ENCODE measurements at regions not wholly inside any gene's neighbourhood (a gene's known extent, or its start where the extent isn't known, plus 50 kb on each side); places are given as distances from the start of the nearest gene placed in this dataset.
"Not testable (repeated sequence)": the region's sequence is repeated elsewhere in the genome, so short reads cannot be mapped to it uniquely, and the experiment has no call there.

GRCh38 chr1:147348592-147348991, 106.1 kb downstream of the CHD1L start:
- POLR2A ChIA-PET, H3K27ac Mint-ChIP-seq, H3K36me3 Mint-ChIP-seq, H3K4me3 Mint-ChIP-seq, ATAC-seq, DNase-seq, H3K4me1 Mint-ChIP-seq: not testable (repeated sequence)
- Mint-ChIP-seq H3K27me3 (peaks cover 27 to 37% (median 30%) of the 10 kb centered on the region in 5 donors), H3K9me3 (peaks cover 0 to 33% (median 7%) of the 10 kb centered on the region in 9 donors)

GRCh38 chr1:147349533-147349932, 107.0 kb downstream of the CHD1L start:
- no peak for ATAC-seq
- POLR2A ChIA-PET = no interaction called here
- Mint-ChIP-seq H3K36me3 (peaks cover 0 to 1% (median 0%) of the 10 kb centered on the region in 3 donors), H3K9me3 (peaks cover 0 to 27% (median 5%) of the 10 kb centered on the region in 9 donors), H3K4me1 (no peaks in the 10 kb centered on the region), H3K27me3 (peaks cover 18 to 31% (median 24%) of the 10 kb centered on the region in 5 donors), H3K4me3 (no peak overlapping the region), H3K27ac (no peak overlapping the region)
- no peak for DNase-seq

GRCh38 chr1:147351140-147351835, 108.8 kb downstream of the CHD1L start:
- H3K4me3 Mint-ChIP-seq = no peak overlapping the region
- DNase-seq (no peak), ATAC-seq (no peak)
- no peaks in the 10 kb centered on the region for H3K4me1 Mint-ChIP-seq
- peaks cover 0 to 16% (median 0%) of the 10 kb centered on the region in 9 donors for H3K9me3 Mint-ChIP-seq
- H3K36me3 Mint-ChIP-seq = no peaks in the 10 kb centered on the region
- H3K27ac Mint-ChIP-seq = no peak overlapping the region
- POLR2A ChIA-PET = no interaction called here
- H3K27me3 Mint-ChIP-seq = peaks cover 2 to 16% (median 9%) of the 10 kb centered on the region in 5 donors

- ATAC-seq (no peak), DNase-seq (no peak)
- no peaks in the 10 kb centered on the region for H3K4me1 Mint-ChIP-seq
- peaks cover 0 to 11% (median 9%) of the 10 kb centered on the region in 3 donors for H3K36me3 Mint-ChIP-seq
- H3K27ac Mint-ChIP-seq = no peak overlapping the region
- no peak overlapping the region for H3K4me3 Mint-ChIP-seq
- POLR2A ChIA-PET = no interaction called here
- peaks cover 11 to 24% (median 16%) of the 10 kb centered on the region in 5 donors for H3K27me3 Mint-ChIP-seq
- peaks cover 0 to 23% (median 12%) of the 10 kb centered on the region in 9 donors for H3K9me3 Mint-ChIP-seq
Observed at GRCh38 chr1:147377263-147378246, 135.1 kb downstream of the CHD1L start.

GRCh38 chr1:147379889-147380288, 137.4 kb downstream of the CHD1L start:
- H3K9me3 Mint-ChIP-seq = peaks cover 0 to 7% (median 0%) of the 10 kb centered on the region in 9 donors
- peaks cover 2 to 12% (median 3%) of the 10 kb centered on the region in 5 donors for H3K27me3 Mint-ChIP-seq
- ATAC-seq (no peak), DNase-seq (no peak)
- H3K4me3 Mint-ChIP-seq = no peak overlapping the region
- no peaks in the 10 kb centered on the region for H3K36me3 Mint-ChIP-seq
- H3K27ac Mint-ChIP-seq = no peak overlapping the region
- no peaks in the 10 kb centered on the region for H3K4me1 Mint-ChIP-seq
- POLR2A ChIA-PET = no interaction called here

- no peak overlapping the region for H3K27ac Mint-ChIP-seq
- H3K4me1 Mint-ChIP-seq = no peaks in the 10 kb centered on the region
- no peaks in the 10 kb centered on the region for H3K9me3 Mint-ChIP-seq
- DNase-seq (no peak), ATAC-seq (no peak)
- POLR2A ChIA-PET = no interaction called here
- H3K27me3 Mint-ChIP-seq = peaks cover 6 to 23% (median 10%) of the 10 kb centered on the region in 5 donors
- no peak overlapping the region for H3K4me3 Mint-ChIP-seq
- H3K36me3 Mint-ChIP-seq = no peaks in the 10 kb centered on the region
Observed at GRCh38 chr1:147384804-147385203, 142.3 kb downstream of the CHD1L start.

- H3K4me1 Mint-ChIP-seq = peaks cover 0 to 2% (median 0%) of the 10 kb centered on the region in 4 donors
- no peak for DNase-seq
- H3K36me3 Mint-ChIP-seq = no peaks in the 10 kb centered on the region
- no peak for ATAC-seq
- POLR2A ChIA-PET = no interaction called here
- H3K9me3 Mint-ChIP-seq = peaks cover 0 to 4% (median 0%) of the 10 kb centered on the region in 9 donors
- H3K4me3 Mint-ChIP-seq = no peak overlapping the region
- no peak overlapping the region for H3K27ac Mint-ChIP-seq
- peaks cover 16 to 31% (median 17%) of the 10 kb centered on the region in 5 donors for H3K27me3 Mint-ChIP-seq
Observed at GRCh38 chr1:147388969-147389368, 146.5 kb downstream of the CHD1L start.

GRCh38 chr1:147389532-147390184, 147.2 kb downstream of the CHD1L start:
- POLR2A ChIA-PET = no interaction called here
- H3K27me3 Mint-ChIP-seq = peaks cover 16 to 31% (median 17%) of the 10 kb centered on the region in 5 donors
- H3K36me3 Mint-ChIP-seq = no peaks in the 10 kb centered on the region
- peak in 1 of 2 donors; percentile 52 for ATAC-seq
- H3K4me1 Mint-ChIP-seq = peaks cover 0 to 2% (median 0%) of the 10 kb centered on the region in 4 donors
- peaks cover 0 to 4% (median 0%) of the 10 kb centered on the region in 9 donors for H3K9me3 Mint-ChIP-seq
- H3K27ac Mint-ChIP-seq = peak overlapping the region in 1 of 10 donors; percentile 40
- peak in 6 of 10 donors; percentile 1 to 34 (median 16) for DNase-seq
- H3K4me3 Mint-ChIP-seq = no peak overlapping the region

GRCh38 chr1:147390185-147390542, 147.7 kb downstream of the CHD1L start:
- peaks cover 0 to 2% (median 0%) of the 10 kb centered on the region in 4 donors for H3K4me1 Mint-ChIP-seq
- no peak overlapping the region for H3K4me3 Mint-ChIP-seq
- no peak for DNase-seq
- POLR2A ChIA-PET = no interaction called here
- H3K27ac Mint-ChIP-seq = peak overlapping the region in 1 of 10 donors; percentile 40
- ATAC-seq = no peak
- peaks cover 0 to 4% (median 0%) of the 10 kb centered on the region in 9 donors for H3K9me3 Mint-ChIP-seq
- peaks cover 14 to 31% (median 17%) of the 10 kb centered on the region in 5 donors for H3K27me3 Mint-ChIP-seq
- no peaks in the 10 kb centered on the region for H3K36me3 Mint-ChIP-seq

- H3K27me3 Mint-ChIP-seq = peaks cover 12 to 38% (median 17%) of the 10 kb centered on the region in 5 donors
- peaks cover 0 to under 1% (median 0%) of the 10 kb centered on the region in 3 donors for H3K36me3 Mint-ChIP-seq
- H3K4me1 Mint-ChIP-seq = peaks cover 0 to 2% (median 0%) of the 10 kb centered on the region in 4 donors
- DNase-seq (no peak), ATAC-seq (no peak)
- no peak overlapping the region for H3K27ac Mint-ChIP-seq
- H3K9me3 Mint-ChIP-seq = peaks cover 0 to 4% (median 0%) of the 10 kb centered on the region in 9 donors
- POLR2A ChIA-PET = no interaction called here
- H3K4me3 Mint-ChIP-seq = no peak overlapping the region
Observed at GRCh38 chr1:147391114-147391513, 148.6 kb downstream of the CHD1L start.

GRCh38 chr1:147402326-147403045, 138.8 kb upstream of the BCL9 start:
- ATAC-seq, DNase-seq, H3K4me3 Mint-ChIP-seq, H3K4me1 Mint-ChIP-seq, H3K36me3 Mint-ChIP-seq, H3K27ac Mint-ChIP-seq, POLR2A ChIA-PET: not testable (repeated sequence)
- Mint-ChIP-seq H3K27me3 (peaks cover 16 to 71% (median 38%) of the 10 kb centered on the region in 5 donors), H3K9me3 (peaks cover 0 to 20% (median 13%) of the 10 kb centered on the region in 9 donors)

GRCh38 chr1:147404344-147404743, 137.0 kb upstream of the BCL9 start:
- H3K27ac Mint-ChIP-seq, DNase-seq, POLR2A ChIA-PET, H3K4me3 Mint-ChIP-seq, ATAC-seq, H3K36me3 Mint-ChIP-seq, H3K4me1 Mint-ChIP-seq: not testable (repeated sequence)
- peaks cover 0 to 29% (median 17%) of the 10 kb centered on the region in 9 donors for H3K9me3 Mint-ChIP-seq
- peaks cover 13 to 61% (median 27%) of the 10 kb centered on the region in 5 donors for H3K27me3 Mint-ChIP-seq
